ENCODE measurements at regions not wholly inside any gene's neighbourhood (a gene's known extent, or its start where the extent isn't known, plus 50 kb on each side); places are given as distances from the start of the nearest gene placed in this dataset.
"Not testable (repeated sequence)": the region's sequence is repeated elsewhere in the genome, so short reads cannot be mapped to it uniquely, and the experiment has no call there.

- ChIA-PET CTCF (ENCODE audit: low intra/inter-chr PET ratio) (no interaction called here), POLR2A (no interaction called here)
- BruUV-seq (replicated peaks) = no TSS peak
- H4K20me1 ChIP-seq (replicated peaks; ENCODE audit: control insufficient read depth, insufficient read depth, low read length) = no peaks in the 10 kb centered on the region
- H3K9me1 ChIP-seq (ENCODE audit: control insufficient read depth, insufficient read depth, low read length) = no peaks in the 10 kb centered on the region
- in situ Hi-C loops (cut with MboI) (no loop called here), intact Hi-C loops (cut with micrococcal nuclease) (no loop called here)
- H3K4me3 ChIP-seq = no peak overlapping the region
- H3K9me3 ChIP-seq (replicated peaks; ENCODE audit: control insufficient read depth, insufficient read depth, low read depth, low read length) = no peaks in the 10 kb centered on the region
- TF ChIP-seq ZNF274 (IDR thresholded peaks at IDR 0.05; ENCODE audit: borderline replicate concordance, low read depth, low read length) = no peak
- TF ChIP-seq CREM (IDR thresholded peaks at IDR 0.05; ENCODE audit: low read depth) = no peak
- TF ChIP-seq ZNF184 (CRISPR knock-in tag; IDR thresholded peaks at IDR 0.05) = no peak
- no peak for TF ChIP-seq HOXB6 (CRISPR knock-in tag; IDR thresholded peaks at IDR 0.05; ENCODE audit: borderline replicate concordance)
- TF ChIP-seq ZNF785 (CRISPR knock-in tag; IDR thresholded peaks at IDR 0.05) = no peak
- no peak for TF ChIP-seq RNF2 (IDR thresholded peaks at IDR 0.05)
- H3K27ac ChIP-seq (ENCODE audit: extremely low read depth, low read depth, low read length) = no peak overlapping the region
- FAIRE-seq (no peak), DNase-seq (ENCODE audit: extremely low read depth in 1 of 4, low spot score in 3 of 4) (no peak), ATAC-seq (no peak)
- no peak overlapping the region for H3K9ac ChIP-seq (ENCODE audit: insufficient read depth in 1 of 2, low read depth in 2 of 2, low read length in 2 of 2)
- WGBS (ENCODE audit: insufficient coverage, low coverage, missing lambda C conversion rate) = 1% methylated on average over 10 of the region's 10 CpGs
- H3K4me2 ChIP-seq (ENCODE audit: insufficient read depth, low read length) = no peak overlapping the region
- H2AFZ ChIP-seq (ENCODE audit: low read depth, low read length) = no peak overlapping the region
- no peaks in the 10 kb centered on the region for H3K79me2 ChIP-seq (ENCODE audit: control insufficient read depth, insufficient read depth, low read length)
- H3K36me3 ChIP-seq (ENCODE audit: control insufficient read depth, insufficient read depth, low read length) = no peaks in the 10 kb centered on the region
- H3K4me1 ChIP-seq (replicated peaks in 1 of 2; ENCODE audit: control insufficient read depth in 2 of 2, insufficient read depth in 2 of 2, low read length in 2 of 2) = no peaks in the 10 kb centered on the region
- peaks cover 0 to 6% of the 10 kb centered on the region in 2 experiments; a peak in 2 of 5 replicates for H3K27me3 ChIP-seq (ENCODE audit: control insufficient read depth in 2 of 2, insufficient read depth in 2 of 2, low read length in 2 of 2)
Observed at GRCh38 chr13:21917086-21918015, 246.5 kb downstream of the FGF9 start.

- H3K9ac ChIP-seq (ENCODE audit: insufficient read depth in 1 of 2, low read depth in 2 of 2, low read length in 2 of 2); H3K4me2 ChIP-seq (ENCODE audit: insufficient read depth, low read length); POLR2A ChIA-PET; DNase-seq (ENCODE audit: extremely low read depth in 1 of 4, low spot score in 3 of 4); H4K20me1 ChIP-seq (replicated peaks; ENCODE audit: control insufficient read depth, insufficient read depth, low read length); CTCF ChIA-PET (ENCODE audit: low intra/inter-chr PET ratio); ATAC-seq; H3K9me3 ChIP-seq (replicated peaks; ENCODE audit: control insufficient read depth, insufficient read depth, low read depth, low read length); H3K27me3 ChIP-seq (ENCODE audit: control insufficient read depth in 2 of 2, insufficient read depth in 2 of 2, low read length in 2 of 2); FAIRE-seq; intact Hi-C loops (cut with micrococcal nuclease); H3K79me2 ChIP-seq (ENCODE audit: control insufficient read depth, insufficient read depth, low read length); H3K9me1 ChIP-seq (ENCODE audit: control insufficient read depth, insufficient read depth, low read length); H3K4me3 ChIP-seq; in situ Hi-C loops (cut with MboI); H2AFZ ChIP-seq (ENCODE audit: low read depth, low read length); BruUV-seq (replicated peaks); H3K27ac ChIP-seq (ENCODE audit: extremely low read depth, low read depth, low read length); H3K4me1 ChIP-seq (replicated peaks in 1 of 2; ENCODE audit: control insufficient read depth in 2 of 2, insufficient read depth in 2 of 2, low read length in 2 of 2); H3K36me3 ChIP-seq (ENCODE audit: control insufficient read depth, insufficient read depth, low read length): not testable (repeated sequence)
- 15% methylated on average over 15 of the region's 31 CpGs for WGBS (ENCODE audit: insufficient coverage, low coverage, missing lambda C conversion rate)
Observed at GRCh38 chr13:21920802-21921201, 249.9 kb downstream of the FGF9 start.
